Esophagus mucosa (tissue), 1 donor: ENCODE measurements at regions not wholly inside any gene's neighbourhood (a gene's known extent, or its start where the extent isn't known, plus 50 kb on each side); places are given as distances from the start of the nearest gene placed in this dataset.

Experiments used
- ATAC-seq: fragments of 200-7000 bp; cut with Tn5 transposase; one replicate; pipeline ENCODE4 v1.9.1; 2020
- donor health status: DM: yes; HTN: yes; CAD: no.

DNA sequence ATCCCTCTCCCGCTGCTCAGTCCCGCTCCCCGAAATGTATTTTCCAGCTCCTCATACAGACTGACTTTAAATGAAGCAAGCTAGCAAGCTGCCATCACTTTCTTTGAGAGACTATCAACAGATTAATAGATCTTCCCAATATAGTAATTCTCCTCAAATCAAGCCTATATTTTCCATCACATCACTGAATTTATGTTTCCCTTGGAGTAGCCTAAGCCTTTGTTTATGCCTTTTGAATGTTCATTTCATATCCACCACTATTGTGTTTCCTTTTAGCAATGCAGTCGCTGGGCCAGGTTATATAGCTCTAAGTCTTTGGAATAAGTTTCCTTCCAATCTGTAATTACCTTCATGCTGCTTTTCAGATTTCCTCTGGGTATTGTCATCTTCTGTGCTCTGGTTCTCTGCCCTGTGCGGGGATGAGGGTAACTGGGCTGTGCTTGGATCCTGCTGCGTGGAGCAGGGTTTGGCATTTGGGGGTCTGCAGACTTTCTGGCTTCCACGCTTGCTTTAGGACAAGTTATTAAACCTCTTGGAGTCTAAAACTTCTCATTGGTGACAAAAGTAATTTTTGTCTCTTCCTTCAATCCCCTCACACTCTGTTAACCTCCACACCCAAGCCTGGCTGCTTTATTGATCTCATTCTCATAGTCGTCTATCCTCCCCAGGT, 256.9 kb downstream of the DLEU7 start:
- no peak for ATAC-seq

DNA sequence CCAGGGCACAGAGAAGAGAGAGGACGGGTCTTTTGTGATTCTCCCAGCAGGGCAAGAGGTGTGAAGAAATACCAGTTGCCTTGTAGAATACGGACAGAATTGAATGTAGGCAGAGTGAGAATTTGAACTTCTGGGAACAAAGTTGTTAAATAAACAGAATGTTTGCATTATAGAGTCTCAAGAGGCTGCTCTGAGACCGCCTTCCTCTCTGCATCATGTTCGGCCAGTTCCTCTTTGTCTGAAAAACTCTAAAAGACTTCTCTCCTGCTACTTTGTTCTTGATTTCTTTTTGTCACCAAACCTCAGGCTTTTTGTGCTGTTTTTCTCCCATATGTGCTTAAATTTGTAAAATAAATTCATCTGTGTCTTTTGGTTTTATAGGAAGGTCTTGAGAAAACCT, 256.4 kb downstream of the DLEU7 start:
- ATAC-seq = no peak

DNA sequence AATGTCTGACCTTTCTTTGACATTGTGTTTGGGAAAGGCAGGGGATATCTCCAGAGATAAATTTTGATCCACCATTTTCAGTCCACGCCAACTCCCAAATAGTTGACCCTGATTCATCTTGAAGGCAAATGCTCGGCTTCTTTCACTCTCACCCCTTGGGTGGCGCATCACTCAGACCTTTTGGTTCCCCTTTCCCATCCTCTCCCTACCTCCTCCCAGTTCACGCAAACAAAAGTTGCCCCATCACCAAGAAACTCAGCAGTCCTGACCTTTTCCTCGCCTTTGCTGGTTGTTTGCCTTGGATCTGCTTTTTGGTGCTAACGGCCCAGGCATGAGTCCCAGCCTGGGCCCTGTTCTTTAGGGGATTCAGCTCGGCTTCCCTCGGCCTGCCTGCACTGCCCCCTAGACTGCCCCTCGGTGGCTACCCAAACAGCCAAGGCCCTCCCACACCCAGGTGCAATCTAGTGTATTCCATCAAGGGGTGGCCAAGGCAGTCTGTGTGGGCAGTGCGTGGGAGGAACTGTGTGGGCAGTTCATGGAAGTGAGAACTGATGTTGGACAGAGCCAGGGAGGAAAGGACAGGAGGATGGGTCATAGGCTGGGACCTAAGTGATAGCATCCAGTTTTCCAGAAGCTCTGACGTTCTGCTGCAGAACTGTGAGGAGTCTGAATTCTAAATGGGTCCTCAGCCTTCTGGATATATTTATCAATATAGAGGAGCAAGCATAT, 255.7 kb downstream of the DLEU7 start:
- peak; percentile 22 for ATAC-seq

DNA sequence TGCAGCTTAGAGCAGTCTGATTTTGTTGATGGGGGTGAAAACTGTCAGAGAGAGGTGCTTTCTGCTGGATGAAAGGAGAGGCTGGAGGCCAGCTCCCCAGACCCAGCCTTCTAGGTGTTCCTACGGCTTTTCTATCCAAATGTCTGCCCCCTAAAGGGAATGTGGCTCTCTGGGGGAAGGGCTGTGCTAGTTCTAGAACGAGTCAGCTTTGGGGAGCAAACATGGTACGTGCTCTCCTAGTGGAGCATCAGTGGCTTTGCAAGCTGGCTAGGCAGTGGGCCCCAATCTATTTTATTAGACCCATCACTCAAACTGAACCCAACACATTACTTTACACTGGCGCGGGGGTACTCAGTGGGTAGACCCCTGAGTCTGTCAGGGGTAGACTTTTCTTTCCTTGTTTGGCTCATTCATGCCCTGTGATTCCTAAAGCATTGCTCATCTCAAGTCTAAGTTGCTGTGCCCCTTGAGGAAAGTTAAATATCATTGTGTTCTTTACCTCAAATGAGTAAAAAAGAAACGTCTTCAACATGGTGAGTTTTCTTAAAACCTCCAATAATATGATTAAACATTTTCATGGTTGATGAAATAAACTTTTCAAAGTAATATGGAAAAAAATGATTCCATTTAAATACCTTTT, 254.9 kb downstream of the DLEU7 start:
- no peak for ATAC-seq

DNA sequence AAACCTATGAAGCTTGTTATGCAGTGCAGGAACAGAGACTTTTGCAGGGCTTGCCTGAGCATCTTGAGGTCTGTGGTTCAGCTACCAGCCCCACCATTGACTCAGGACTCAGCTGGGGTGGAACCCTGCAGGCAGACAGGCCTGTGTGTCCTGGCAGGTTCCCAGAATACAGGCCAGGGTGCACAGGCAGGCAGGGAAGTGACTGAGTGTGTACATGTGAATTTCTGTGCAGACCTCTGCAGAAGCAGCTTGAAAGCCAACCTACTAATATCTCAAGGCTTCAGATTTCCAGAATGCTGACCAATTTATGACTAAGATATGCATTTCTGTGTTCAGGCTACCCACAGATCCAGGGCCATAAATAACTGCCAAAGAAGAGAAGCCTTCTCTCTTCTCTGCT, 254.4 kb downstream of the DLEU7 start:
- ATAC-seq = no peak

DNA sequence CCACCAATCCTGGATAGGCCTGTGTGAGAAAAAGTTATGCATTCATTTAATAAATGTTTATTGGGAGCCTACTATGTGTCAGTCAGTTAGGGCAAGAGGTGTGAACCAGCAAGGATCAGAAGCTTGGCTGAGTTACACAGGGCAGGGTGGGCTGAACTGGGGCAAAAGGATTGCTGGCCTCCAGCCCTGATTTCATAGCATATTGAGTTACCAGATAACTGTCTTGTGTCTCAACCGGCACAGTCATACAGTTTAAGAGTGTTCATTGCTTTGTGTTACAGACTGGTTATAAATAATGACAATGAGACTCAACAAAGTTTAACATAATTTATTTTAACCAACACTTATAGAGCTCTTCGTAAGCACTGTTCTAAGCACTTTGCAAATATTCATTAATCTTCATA, 253.8 kb downstream of the DLEU7 start:
- ATAC-seq = peak; percentile 36

DNA sequence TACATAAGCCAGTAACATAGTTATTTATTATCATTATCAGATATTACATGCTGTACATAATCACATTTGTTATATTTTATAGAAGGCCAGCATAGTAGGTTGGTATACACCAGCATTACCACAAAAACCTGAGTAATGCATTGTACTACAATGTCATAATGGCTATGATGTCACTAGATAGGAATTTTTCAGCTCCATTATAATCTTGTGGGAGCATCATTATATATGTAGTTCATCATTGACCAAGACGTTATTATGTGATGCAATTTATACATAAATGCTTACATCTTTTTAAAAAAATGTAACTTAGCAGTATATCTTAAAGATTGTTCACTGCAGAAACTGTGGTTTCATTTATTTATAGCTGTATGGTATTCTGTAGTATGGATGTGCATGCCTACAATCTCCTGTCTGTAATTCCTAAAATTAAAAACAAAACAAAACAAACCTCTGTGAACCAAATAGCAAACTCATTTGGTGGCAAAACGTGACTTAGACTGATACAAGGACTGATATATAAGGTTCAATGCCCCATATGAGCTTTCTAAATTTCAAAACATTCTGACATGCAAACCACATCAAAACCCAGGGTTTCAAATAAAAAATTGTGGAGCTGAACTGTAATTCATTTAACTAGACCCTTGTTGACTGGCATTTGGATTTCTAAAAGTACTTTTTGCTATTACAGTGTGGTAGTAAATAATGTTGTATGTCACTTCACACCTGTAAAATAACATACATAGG, 250.9 kb downstream of the DLEU7 start:
- no peak for ATAC-seq

DNA sequence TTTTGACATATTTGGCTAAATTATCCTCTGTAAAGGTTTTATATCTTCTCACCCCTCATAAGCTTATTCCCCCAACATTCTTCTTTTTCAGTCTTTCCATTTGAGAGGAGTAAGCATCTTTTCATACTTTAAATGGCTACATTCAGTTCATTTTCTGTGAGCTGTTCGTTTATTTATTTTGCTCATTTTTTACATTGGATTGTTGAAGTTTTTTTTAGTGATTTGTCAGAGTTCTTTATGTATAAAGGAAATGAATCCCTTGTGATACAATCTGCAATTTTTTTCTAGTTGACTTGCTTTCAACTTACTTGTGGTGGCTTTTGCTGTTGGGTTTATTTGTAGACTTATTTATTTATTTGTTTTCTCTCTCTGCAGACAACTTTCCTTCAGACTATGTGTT, 250.3 kb downstream of the DLEU7 start:
- ATAC-seq = no peak

DNA sequence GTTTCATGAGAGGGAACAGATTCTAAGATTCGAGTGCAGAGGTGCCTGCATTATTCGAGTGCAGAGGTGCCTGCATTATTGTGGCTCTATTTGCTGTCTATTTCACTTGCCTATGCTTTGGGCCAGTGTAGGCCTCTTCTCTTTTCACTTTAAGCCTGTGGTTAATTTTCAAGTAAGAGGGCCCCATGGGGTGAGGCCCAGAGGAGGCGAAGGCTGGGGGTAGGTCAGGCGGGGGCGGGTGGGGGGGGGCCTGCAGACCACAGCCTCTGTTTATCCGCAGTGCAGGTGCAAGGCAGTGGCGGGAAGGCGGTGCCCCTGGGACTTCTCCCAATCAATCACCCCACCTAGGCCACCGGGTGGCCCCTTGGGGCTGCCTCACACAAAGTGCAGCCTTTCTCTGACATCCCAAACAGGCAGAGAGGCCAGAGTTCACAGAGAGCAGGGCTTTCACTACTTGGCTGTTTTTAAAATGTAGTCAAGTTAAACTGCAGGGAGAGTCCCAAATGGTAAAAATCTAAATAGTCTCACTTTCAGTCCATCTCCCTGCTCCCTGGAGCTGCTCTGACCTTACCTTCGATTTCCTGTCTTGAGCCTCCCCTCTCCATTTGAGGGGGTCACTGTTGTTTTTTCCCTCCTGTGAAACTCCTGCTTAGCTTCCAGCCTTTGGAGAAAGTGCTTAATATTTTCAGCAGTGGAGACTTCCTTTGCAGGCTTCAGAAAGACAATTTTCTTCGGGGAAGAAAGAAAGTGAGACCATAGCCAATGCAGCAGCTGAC, 249.0 kb downstream of the DLEU7 start:
- peak; percentile 54 for ATAC-seq

DNA sequence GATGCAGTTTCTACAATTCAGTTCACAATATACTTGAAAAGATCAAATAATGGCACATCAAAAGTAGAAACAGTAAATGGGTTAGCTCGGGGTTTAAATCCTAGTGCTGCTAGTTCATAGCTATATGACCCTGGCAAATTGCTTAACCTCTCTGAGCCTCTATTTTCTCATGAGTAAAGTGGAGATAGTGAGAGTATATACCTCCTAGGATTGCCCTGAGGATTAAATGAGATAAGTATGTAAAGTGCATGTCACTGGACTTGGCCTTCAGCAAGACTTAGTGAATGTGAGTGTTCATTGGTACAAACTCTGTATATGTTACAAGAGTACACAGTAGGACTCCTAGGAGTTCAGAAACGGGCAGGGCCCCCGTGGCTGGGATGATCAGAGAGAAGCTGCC, 248.3 kb downstream of the DLEU7 start:
- ATAC-seq = no peak

DNA sequence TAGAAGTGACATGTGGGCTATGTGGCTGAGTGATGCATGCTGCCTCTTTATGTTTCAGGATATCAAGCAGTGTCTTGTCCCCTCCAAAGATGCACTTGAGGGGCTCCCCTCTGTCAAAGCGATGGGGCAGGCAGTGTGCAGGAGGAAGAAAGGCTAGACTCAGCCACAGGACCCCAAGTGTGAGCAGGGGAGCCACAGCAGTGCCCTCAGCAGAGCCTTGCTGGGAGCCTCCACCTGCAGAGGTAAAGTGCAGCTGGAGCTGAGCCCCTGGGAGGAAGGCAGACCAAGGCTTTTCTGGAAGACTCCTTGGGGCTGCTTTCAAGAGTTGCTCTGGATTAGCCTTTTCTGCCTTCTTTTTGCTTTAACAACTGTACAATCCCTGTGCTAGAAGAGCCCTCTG, 247.3 kb downstream of the DLEU7 start:
- no peak for ATAC-seq

DNA sequence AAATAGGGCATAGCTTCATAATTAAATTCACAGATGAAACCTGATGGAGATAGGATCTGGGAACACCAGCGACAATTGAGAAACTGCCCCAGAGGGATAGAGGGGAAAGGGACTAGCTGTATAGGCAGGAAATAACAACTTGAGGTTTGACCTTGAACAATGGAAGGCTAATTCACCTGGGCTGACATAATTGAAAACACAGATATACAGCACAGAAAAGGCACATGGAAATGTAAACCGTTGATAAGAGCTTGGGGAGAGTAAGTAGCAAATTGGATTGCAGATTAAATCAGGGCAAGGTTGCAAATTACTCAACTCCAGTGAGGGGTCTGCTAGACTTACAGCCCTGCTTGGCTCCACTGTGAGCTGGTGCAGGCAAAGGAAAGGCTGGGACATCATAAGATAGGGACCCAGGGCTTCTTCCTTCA, 246.7 kb downstream of the DLEU7 start:
- ATAC-seq = no peak

DNA sequence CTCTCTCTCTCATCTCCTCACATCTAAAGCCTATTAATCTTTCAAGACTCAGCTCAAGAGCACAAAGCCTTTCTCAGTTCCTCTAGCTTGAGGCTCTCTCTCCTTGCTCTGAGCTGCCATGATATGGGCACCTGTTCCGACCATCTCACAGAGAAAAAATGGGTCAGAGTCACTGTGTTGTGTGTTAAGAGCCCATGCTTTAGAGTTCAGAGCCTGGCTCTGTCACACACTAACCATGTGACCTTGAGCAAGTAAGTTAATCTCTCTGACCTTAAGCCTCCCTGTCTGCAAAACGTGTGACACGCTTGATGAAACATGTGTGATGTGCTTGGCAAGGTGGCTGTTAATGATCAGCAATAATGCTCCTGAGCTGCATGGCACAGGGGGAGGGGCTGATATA, 245.2 kb downstream of the DLEU7 start:
- peak; percentile 33 for ATAC-seq

DNA sequence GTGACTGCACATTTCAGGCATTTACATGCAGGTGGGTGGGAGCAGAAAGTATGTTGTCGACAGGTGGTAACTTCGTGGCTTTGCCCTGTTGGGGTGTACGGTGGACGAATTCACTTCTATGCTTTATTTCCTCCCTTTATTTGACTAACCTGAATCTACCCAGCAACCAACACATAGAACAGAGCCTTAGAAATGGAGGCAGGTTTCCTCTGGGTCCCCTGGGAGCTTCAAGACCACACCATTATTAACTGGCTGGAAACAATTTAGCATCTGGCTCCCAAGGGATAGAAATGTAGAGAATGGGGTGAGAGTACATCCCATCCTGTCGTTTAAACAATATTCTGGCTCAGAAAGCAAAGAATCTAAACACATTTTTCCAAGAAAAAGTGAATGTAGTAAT, 244.4 kb downstream of the DLEU7 start:
- ATAC-seq = no peak

DNA sequence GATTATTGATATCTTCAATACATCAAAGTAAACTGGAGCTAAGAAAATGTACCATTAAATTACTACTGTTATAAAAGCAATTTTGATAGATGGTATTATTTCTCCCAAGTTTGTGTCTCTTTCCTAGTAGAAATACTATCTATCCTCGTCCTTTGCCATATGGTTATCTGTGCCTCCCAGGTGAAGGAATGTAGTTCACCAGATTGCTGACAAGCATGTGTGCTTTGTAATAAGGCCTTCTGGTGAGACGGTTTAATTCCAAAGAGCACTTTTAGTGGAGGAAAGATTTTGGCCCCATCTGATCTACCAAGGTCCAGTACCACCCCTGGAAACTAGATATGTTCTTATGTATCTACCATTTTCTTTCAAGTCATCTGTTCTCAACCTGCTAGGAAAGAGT, 243.6 kb downstream of the DLEU7 start:
- ATAC-seq = no peak

DNA sequence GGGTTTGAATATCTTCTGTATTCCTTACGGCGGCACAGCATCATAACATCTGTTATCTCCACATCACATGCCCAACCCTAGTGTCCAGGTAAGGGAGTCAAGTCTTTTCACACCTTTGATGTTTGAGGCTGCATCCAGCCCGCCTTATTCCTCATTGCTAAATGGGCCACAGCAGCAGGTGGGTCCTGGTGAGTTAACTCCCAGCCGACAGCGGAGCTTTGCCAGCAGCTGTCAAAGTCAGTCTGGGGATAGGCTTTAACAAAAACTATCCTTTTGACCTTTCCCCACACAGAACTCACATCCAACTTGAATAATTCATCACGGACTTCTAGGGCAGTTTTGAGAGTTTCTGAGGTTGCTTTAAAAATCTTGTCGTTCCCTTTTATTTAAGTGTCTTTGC, 235.1 kb downstream of the DLEU7 start:
- ATAC-seq = no peak

DNA sequence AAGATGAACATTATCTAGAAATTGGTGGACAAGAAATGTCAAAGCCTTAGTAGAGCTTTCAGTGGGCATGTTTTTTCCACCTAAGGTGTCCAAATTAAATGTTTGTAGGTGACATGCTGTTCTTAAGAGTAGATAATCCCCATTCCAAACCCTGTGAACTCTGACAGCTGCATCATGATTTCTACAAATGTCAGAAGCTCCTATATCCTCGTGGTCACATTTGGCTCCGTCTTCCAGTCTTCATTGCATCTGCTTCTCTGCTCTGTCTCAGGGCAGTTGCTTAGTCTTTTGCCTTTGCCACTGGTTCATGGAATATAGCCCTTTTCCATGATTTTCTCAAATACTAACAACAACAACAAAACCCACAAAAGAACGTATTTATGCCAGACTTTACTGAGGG, 234.5 kb downstream of the DLEU7 start:
- no peak for ATAC-seq

DNA sequence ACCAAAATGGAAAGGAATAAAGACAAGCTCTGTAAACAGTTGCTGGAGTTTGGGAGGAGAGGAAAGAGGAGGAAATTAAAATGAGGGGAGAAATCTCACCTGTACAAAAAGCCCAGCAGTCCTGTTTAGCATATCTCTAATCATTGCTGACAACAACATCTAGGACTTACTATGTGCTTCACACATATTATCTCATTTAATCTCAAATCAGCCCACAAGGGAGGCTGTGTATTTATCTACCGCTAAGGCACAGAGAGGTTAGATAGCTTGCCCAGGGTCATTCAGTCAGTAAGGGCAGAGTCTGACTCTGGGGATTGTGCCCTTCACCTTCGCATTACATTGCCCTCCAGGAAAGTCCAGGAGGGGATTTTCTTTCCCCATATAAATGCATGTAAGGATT, 233.3 kb downstream of the DLEU7 start:
- ATAC-seq = no peak

DNA sequence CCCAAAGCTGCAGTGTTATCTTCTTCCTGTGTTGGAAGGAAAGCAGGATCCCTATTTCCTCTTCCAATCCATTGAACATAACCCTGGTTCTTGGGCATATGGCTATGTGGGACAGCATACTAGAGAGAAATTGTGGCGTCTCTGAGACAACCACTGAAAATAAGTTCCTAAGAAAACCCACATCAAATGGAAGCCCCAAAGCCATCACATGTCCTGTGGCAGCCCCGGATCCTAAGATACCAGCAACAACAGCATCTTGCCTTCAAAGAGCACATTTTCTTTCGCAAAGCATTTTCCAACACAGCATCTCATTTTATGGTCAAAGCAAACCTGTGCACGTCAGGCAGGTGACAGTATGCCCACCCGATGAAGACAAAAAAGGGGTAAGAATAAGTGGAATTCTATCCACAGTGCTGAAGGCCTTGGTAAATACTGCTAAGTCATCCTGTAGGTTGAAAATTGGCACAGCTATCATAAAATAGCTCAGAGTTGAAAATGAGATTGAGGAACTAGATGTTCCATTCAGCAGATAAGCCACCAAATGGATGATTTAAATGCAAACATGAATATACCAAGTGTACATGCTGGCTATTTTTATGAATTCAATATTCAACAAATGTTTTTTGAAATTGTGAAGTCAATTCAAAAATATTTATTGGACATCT, 232.2 kb downstream of the DLEU7 start:
- no peak for ATAC-seq

DNA sequence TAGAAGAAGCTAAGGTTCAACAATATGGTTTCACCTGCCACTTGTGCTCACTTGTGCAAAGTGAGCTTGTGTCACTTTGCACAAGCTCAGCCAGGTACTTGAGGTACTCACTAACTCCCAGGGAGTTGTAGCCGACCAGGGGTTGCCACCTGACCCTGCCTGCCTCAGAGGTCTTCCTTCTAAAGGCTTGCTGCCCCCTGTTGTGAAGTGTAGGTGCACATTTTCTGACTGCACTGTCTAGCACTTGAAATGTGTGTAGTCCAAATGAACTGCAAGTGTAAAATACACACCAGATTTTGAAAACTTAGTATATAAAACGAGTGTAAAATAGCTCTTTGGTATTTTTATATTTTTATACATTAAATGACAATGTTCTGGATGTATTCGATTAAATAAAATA, 230.8 kb downstream of the DLEU7 start:
- no peak for ATAC-seq

DNA sequence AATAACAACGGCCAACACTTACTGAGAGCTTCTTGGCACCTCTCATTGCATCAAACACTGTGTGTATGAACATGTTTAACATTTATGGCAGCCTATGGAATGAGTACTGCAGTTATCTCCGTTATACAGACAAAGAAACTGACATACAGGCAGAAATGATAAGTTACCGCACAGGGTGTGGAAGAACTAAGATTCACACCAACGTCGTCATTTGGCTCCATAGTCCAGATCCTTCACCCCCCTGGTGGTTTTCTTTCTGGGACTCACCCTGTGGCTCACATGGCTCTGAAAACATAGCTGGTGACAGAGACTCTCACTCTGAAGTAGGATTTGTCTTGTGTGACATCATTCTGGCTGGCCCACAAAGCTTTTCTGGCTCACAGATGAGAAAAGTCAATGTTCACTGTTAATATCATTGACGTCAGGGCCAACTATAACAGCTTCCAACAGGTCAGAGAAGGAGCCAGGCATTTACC, 230.1 kb downstream of the DLEU7 start:
- ATAC-seq = no peak

DNA sequence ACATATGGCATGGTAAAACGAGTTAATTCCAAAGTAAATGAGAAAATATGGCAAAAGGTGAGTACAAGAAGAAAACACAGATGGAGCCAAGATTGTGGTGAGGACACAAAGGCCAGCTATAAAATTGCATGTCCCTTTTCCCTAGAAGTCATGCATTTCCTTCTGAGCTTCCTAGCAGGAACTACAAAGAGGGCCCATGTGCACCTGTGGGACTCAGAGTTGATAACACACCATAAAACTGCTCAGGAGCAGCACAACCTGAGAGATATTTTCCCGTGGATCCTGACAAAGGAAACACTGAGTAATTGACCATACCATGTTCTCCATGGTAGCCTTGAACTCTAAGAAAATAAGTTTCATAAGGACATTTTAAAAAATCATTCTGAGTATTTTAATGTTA, 228.3 kb downstream of the DLEU7 start:
- no peak for ATAC-seq
